GM19452 (cell line): ENCODE measurements at regions not wholly inside any gene's neighbourhood (a gene's known extent, or its start where the extent isn't known, plus 50 kb on each side); places are given as distances from the start of the nearest gene placed in this dataset.

Source experiments
- ATAC-seq: cut with Tn5 transposase; IDR thresholded peaks from one replicate; pipeline ENCODE4 v1.9.1; 2021; ENCODE audit not compliant: unreplicated experiment

GRCh38 chr6:74956559-74957428 is 249.1 kb downstream of the COL12A1 start:
- no peak for ATAC-seq

GRCh38 chr6:74953708-74954107 is 252.1 kb downstream of the COL12A1 start:
- ATAC-seq = no peak

- no peak for ATAC-seq
Measured at GRCh38 chr6:74946961-74947360, 258.9 kb downstream of the COL12A1 start.

- ATAC-seq = no peak
Measured at GRCh38 chr6:74942130-74942529, 263.7 kb downstream of the COL12A1 start.

GRCh38 chr6:74941424-74941823 is 264.4 kb downstream of the COL12A1 start:
- ATAC-seq = no peak

- ATAC-seq = no peak
Measured at GRCh38 chr6:74939721-74940620, 265.9 kb downstream of the COL12A1 start.

- no peak for ATAC-seq
Measured at GRCh38 chr6:74939151-74939708, 266.6 kb downstream of the COL12A1 start.

GRCh38 chr6:74937936-74938335 is 267.9 kb downstream of the COL12A1 start:
- ATAC-seq = no peak

GRCh38 chr6:74936886-74937285 is 269.0 kb downstream of the COL12A1 start:
- ATAC-seq = no peak

- no peak for ATAC-seq
Measured at GRCh38 chr6:74932232-74932888, 273.5 kb downstream of the COL12A1 start.

GRCh38 chr6:74931558-74931957 is 274.3 kb downstream of the COL12A1 start:
- ATAC-seq = no peak

GRCh38 chr6:74928203-74928602 is 277.6 kb downstream of the COL12A1 start:
- no peak for ATAC-seq

- no peak for ATAC-seq
Measured at GRCh38 chr6:74927299-74927698, 278.6 kb downstream of the COL12A1 start.

GRCh38 chr6:74925683-74926082 is 280.2 kb downstream of the COL12A1 start:
- peak; percentile 90 for ATAC-seq

GRCh38 chr6:74914888-74915287 is 291.0 kb downstream of the COL12A1 start:
- ATAC-seq = no peak

- no peak for ATAC-seq
Measured at GRCh38 chr6:74912234-74912633, 293.6 kb downstream of the COL12A1 start.

- ATAC-seq = no peak
Measured at GRCh38 chr6:74902846-74903245, 303.0 kb downstream of the COL12A1 start.

GRCh38 chr6:74902089-74902488 is 303.8 kb downstream of the COL12A1 start:
- ATAC-seq = no peak

- no peak for ATAC-seq
Measured at GRCh38 chr6:74901576-74901975, 304.3 kb downstream of the COL12A1 start.

- ATAC-seq = no peak
Measured at GRCh38 chr6:74899416-74899815, 306.4 kb downstream of the COL12A1 start.

- ATAC-seq = no peak
Measured at GRCh38 chr6:74892091-74892490, 313.8 kb downstream of the COL12A1 start.
